GM12878 (cell line): ENCODE measurements at regions not wholly inside any gene's neighbourhood (a gene's known extent, or its start where the extent isn't known, plus 50 kb on each side); places are given as distances from the start of the nearest gene placed in this dataset.

Source experiments
- ATAC-seq: fragments of 200-7000 bp; cut with Tn5 transposase; 3 replicates; pipeline ENCODE4 v1.9.1; 2020; ENCODE audit warnings: mild to moderate bottlenecking, moderate library complexity
- BruUV-seq: library from RNA; stranded (reverse); fragments of 400-500 nt; replicated peaks from 2 replicates; lab custom pipeline; 2021; lab: Mats Ljungman, UMichigan
- CTCF ChIA-PET: fragments of 300-600 bp; sonication (Branson Sonifier 250); formaldehyde crosslinking; extraction: SDS; loops from one replicate; lab custom pipeline; 2021; ENCODE audit warnings: inconsistent platforms; lab: Yijun Ruan, JAX
- POLR2A ChIA-PET: fragments of 350-600 bp; formaldehyde crosslinking; extraction: SDS; loops from one replicate; lab custom pipeline; 2021; ENCODE audit warnings: inconsistent platforms; lab: Charles Lee
- RAD21 ChIA-PET: fragments of 300-600 bp; sonication (Branson Sonifier 250); formaldehyde crosslinking; loops from one replicate; lab custom pipeline; 2023; ENCODE audit warnings: antibody characterized with exemption; ENCODE audit not compliant: unreplicated experiment; lab: Charles Lee
- SMC1A ChIA-PET: fragments of 300-600 bp; sonication (Branson Sonifier 250); formaldehyde crosslinking; loops from one replicate; lab custom pipeline; 2023; ENCODE audit not compliant: unreplicated experiment, uncharacterized antibody; lab: Charles Lee
- DNase-seq: peaks from one replicate; pipeline ENCODE4 v3.0.0-alpha.2; 2011; ENCODE audit warnings: low read depth, low spot score
- FAIRE-seq: peaks from 3 replicates; lab custom pipeline; 2011; peaks lifted over from hg19 to GRCh38; lab: Jason Lieb, UNC
- H2AFZ ChIP-seq: 2 replicates; pipeline ENCODE4 v1.6.0; 2011; ENCODE audit warnings: low read depth, low read length, control low read depth; ENCODE audit not compliant: control insufficient read depth
- H3K27ac ChIP-seq: 2 replicates; pipeline ENCODE4 v1.5.1; 2011; ENCODE audit warnings: control low read depth; ENCODE audit not compliant: control insufficient read depth, insufficient read depth
- H3K27me3 ChIP-seq, 2 experiments: replicated peaks in 1 of 2; 2 replicates each; pipeline versions ENCODE4 v1.6.0 to v1.6.1; 2011; ENCODE audit warnings: low read length in 1 of 2; ENCODE audit not compliant: control insufficient read depth in 2 of 2, insufficient read depth in 2 of 2
- H3K36me3 ChIP-seq, 2 experiments: 2 replicates each; pipeline ENCODE4 v1.5.1; 2011; ENCODE audit warnings: low read length in 1 of 2; ENCODE audit not compliant: control insufficient read depth in 2 of 2, insufficient read depth in 2 of 2
- H3K4me1 ChIP-seq: 2 replicates; pipeline ENCODE4 v1.6.1; 2011; ENCODE audit warnings: mild to moderate bottlenecking, low read length, moderate library complexity, mixed read lengths; ENCODE audit not compliant: control insufficient read depth, insufficient read depth
- H3K4me2 ChIP-seq: 2 replicates; pipeline ENCODE4 v1.6.0; 2011; ENCODE audit warnings: control low read depth; ENCODE audit not compliant: control insufficient read depth, insufficient read depth
- H3K4me3 ChIP-seq: fragments of 200-600 bp; sonication (generic); 2 replicates; pipeline ENCODE4 v1.5.1; 2016
- H3K79me2 ChIP-seq: 2 replicates; pipeline ENCODE4 v1.6.0; 2011; ENCODE audit warnings: low read length; ENCODE audit not compliant: control insufficient read depth, insufficient read depth
- H3K9ac ChIP-seq: 2 replicates; pipeline ENCODE4 v1.8.0; 2011; ENCODE audit warnings: low read length, control low read depth, mixed read lengths; ENCODE audit not compliant: control insufficient read depth, insufficient read depth
- H3K9me3 ChIP-seq: replicated peaks from 3 replicates; pipeline ENCODE4 v1.5.1; 2011; ENCODE audit warnings: mild to moderate bottlenecking, low read length; ENCODE audit not compliant: control insufficient read depth, insufficient read depth
- H4K20me1 ChIP-seq: 2 replicates; pipeline ENCODE4 v1.6.0; 2011; ENCODE audit not compliant: control insufficient read depth, insufficient read depth
- BHLHE40 ChIP-seq, 2 experiments: fragments of 450-650 bp in 1 of 2; IDR thresholded peaks; 2 replicates each; pipeline ENCODE4 v1.6.1; 2011 to 2017; ENCODE audit warnings: low read depth in 2 of 2, borderline replicate concordance in 1 of 2, improper control_type of control experiment in 1 of 2, low read length in 1 of 2, mild to moderate bottlenecking in 1 of 2
- CREM ChIP-seq: IDR thresholded peaks from 2 replicates; pipeline ENCODE4 v1.6.1; 2014; ENCODE audit warnings: antibody characterized with exemption, low read depth
- ELK1 ChIP-seq: IDR thresholded peaks from 2 replicates; pipeline ENCODE4 v1.6.1; 2012; ENCODE audit warnings: low read depth, low read length, improper control_type of control experiment
- KDM1A ChIP-seq: fragments of 200-600 bp; sonication (generic); IDR thresholded peaks from 2 replicates; pipeline ENCODE4 v1.6.1; 2016; ENCODE audit warnings: borderline replicate concordance
- RCOR1 ChIP-seq: conservative IDR thresholded peaks from 2 replicates; pipeline ENCODE4 v1.6.1; 2012; ENCODE audit warnings: low read depth, low read length, improper control_type of control experiment
- RELA ChIP-seq: fragments of 450-650 bp; IDR thresholded peaks from 2 replicates; pipeline ENCODE4 v1.8.0; 2014; ENCODE audit warnings: borderline replicate concordance; ENCODE audit not compliant: partially characterized antibody
- SP1 ChIP-seq: IDR thresholded peaks from one replicate; pipeline ENCODE4 v1.6.1; 2011; ENCODE audit warnings: low read depth, low read length
- SRF ChIP-seq, 2 experiments: IDR thresholded peaks; 2 replicates each; pipeline ENCODE4 v1.6.1; 2011; ENCODE audit warnings: low read depth in 2 of 2, low read length in 2 of 2, mild to moderate bottlenecking in 1 of 2, moderate library complexity in 1 of 2
- TCF12 ChIP-seq: IDR thresholded peaks from 2 replicates; pipeline ENCODE4 v1.6.1; 2011; ENCODE audit warnings: low read depth, mild to moderate bottlenecking, low read length
- TCF3 ChIP-seq: IDR thresholded peaks from 2 replicates; pipeline ENCODE4 v1.6.1; 2012; ENCODE audit warnings: low read depth, mild to moderate bottlenecking, low read length, borderline replicate concordance; ENCODE audit not compliant: insufficient read depth
- ZBTB4 ChIP-seq: fragments of 450-650 bp; formaldehyde crosslinking; IDR thresholded peaks from 2 replicates; pipeline ENCODE4 v1.4.0; 2022; ENCODE audit warnings: mild to moderate bottlenecking, moderate library complexity
- ZNF592 ChIP-seq: fragments of 450-650 bp; IDR thresholded peaks from 2 replicates; pipeline ENCODE4 v1.6.1; 2017; ENCODE audit warnings: mild to moderate bottlenecking, moderate library complexity
- ZZZ3 ChIP-seq: IDR thresholded peaks from 2 replicates; pipeline ENCODE4 v1.6.1; 2011; ENCODE audit warnings: low read depth; ENCODE audit not compliant: control insufficient read depth, insufficient read length
- WGBS: methylation state at CpG from one replicate; pipeline ENCODE4 v1.1.6; 2016; ENCODE audit warnings: low lambda C conversion rate; ENCODE audit not compliant: insufficient replicate concordance, insufficient coverage; ENCODE audit errors: missing lambda C conversion rate; 5-methylcytosine and 5-hydroxymethylcytosine counted together
- in situ Hi-C: fragments of 300-500 bp; cut with MboI; formaldehyde crosslinking; loops from 9 replicates; pipeline ENCODE4 v1.14.3; 2018; ENCODE audit warnings: mixed read lengths
- intact Hi-C: fragments of 100-400 bp; cut with micrococcal nuclease; formaldehyde crosslinking; loops from one replicate; pipeline ENCODE4 v1.14.2; 2022; ENCODE audit not compliant: unreplicated experiment

- TF ChIP-seq TCF3: no peak
Observed at GRCh38 chr5:106675687-106676086, 995.0 kb downstream of the EFNA5 start (continued).

- in situ Hi-C loops (no loop called here), intact Hi-C loops (no loop called here)
- no peaks in the 10 kb centered on the region for H3K27me3 ChIP-seq
- no TSS peak for BruUV-seq
- no peaks in the 10 kb centered on the region for H3K79me2 ChIP-seq
- ChIA-PET CTCF (no interaction called here), SMC1A (no interaction called here), POLR2A (no interaction called here), RAD21 (no interaction called here)
- no peak overlapping the region for H3K4me3 ChIP-seq
- FAIRE-seq (no peak), DNase-seq (no peak), ATAC-seq (no peak)
- H3K9me3 ChIP-seq: no peaks in the 10 kb centered on the region; the same call in 1 of the 3 replicates
- H3K4me1 ChIP-seq: no peaks in the 10 kb centered on the region
- 41% methylated on average over 1 of the region's 1 CpG for WGBS
- no peak overlapping the region for H3K9ac ChIP-seq
- no peaks in the 10 kb centered on the region for H3K36me3 ChIP-seq
- no peak overlapping the region for H3K4me2 ChIP-seq
- no peaks in the 10 kb centered on the region for H4K20me1 ChIP-seq
- no peak overlapping the region for H2AFZ ChIP-seq
- H3K27ac ChIP-seq: no peak overlapping the region
- TF ChIP-seq RCOR1 (no peak), ZBTB4 (CRISPR knock-in tag) (no peak), ZNF592 (no peak), BHLHE40 (IDR thresholded peaks at IDR 0.05; ENCODE audit: borderline replicate concordance in 1 of 2, low read depth in 2 of 2, low read length in 1 of 2) (no peak), ZZZ3 (no peak), CREM (no peak), ELK1 (no peak), SP1 (no peak), SRF (IDR thresholded peaks at IDR 0.05; ENCODE audit: low read depth in 2 of 2, low read length in 2 of 2) (no peak), RELA (no peak), KDM1A (no peak), TCF12 (no peak)
Observed at GRCh38 chr5:106673941-106674340, 996.8 kb downstream of the EFNA5 start.
